Neuronal stem cell (in vitro differentiated cells): ENCODE measurements at regions not wholly inside any gene's neighbourhood (a gene's known extent, or its start where the extent isn't known, plus 50 kb on each side); places are given as distances from the start of the nearest gene placed in this dataset.

Source experiments
- DNase-seq: peaks from one replicate; pipeline ENCODE4 v3.0.0-alpha.2; 2013; ENCODE audit warnings: low spot score
- H2AFZ ChIP-seq: one replicate; pipeline ENCODE4 v1.6.1; 2013; ENCODE audit warnings: mild to moderate bottlenecking, low read length, inconsistent platforms
- H2AK5ac ChIP-seq: 2 replicates; pipeline ENCODE4 v1.6.1; 2013; ENCODE audit warnings: low read depth, mild to moderate bottlenecking, inconsistent platforms, low read length, moderate library complexity, mixed read lengths
- H2BK120ac ChIP-seq: 2 replicates; pipeline ENCODE4 v1.6.1; 2013; ENCODE audit warnings: low read depth, mild to moderate bottlenecking, inconsistent platforms, low read length, moderate library complexity, mixed read lengths
- H2BK12ac ChIP-seq: one replicate; pipeline ENCODE4 v1.6.1; 2013; ENCODE audit warnings: low read length, inconsistent platforms
- H2BK15ac ChIP-seq: 2 replicates; pipeline ENCODE4 v1.6.1; 2013; ENCODE audit warnings: mild to moderate bottlenecking, low read length, inconsistent platforms, mixed read lengths
- H2BK5ac ChIP-seq: one replicate; pipeline ENCODE4 v1.6.1; 2013; ENCODE audit warnings: inconsistent platforms, mild to moderate bottlenecking, low read length, moderate library complexity
- H3K14ac ChIP-seq: one replicate; pipeline ENCODE4 v1.6.1; 2013; ENCODE audit warnings: low read length, inconsistent platforms
- H3K18ac ChIP-seq: 2 replicates; pipeline ENCODE4 v1.6.1; 2013; ENCODE audit warnings: low read length, inconsistent platforms
- H3K23ac ChIP-seq: 2 replicates; pipeline ENCODE4 v1.6.1; 2013; ENCODE audit warnings: low read depth, mild to moderate bottlenecking, mixed read lengths, low read length, inconsistent platforms; ENCODE audit not compliant: poor library complexity
- H3K27ac ChIP-seq: replicated peaks from 3 replicates; pipeline ENCODE4 v1.5.1; 2013; ENCODE audit warnings: low read length, inconsistent platforms
- H3K27me3 ChIP-seq, 3 experiments: 2 replicates each; pipeline ENCODE4 v1.6.1; 2013; ENCODE audit warnings: low read length in 3 of 3, mild to moderate bottlenecking in 2 of 3, inconsistent platforms in 1 of 3, low read depth in 1 of 3, mixed read lengths in 1 of 3, moderate library complexity in 1 of 3; ENCODE audit not compliant: control insufficient read depth in 3 of 3, insufficient read depth in 3 of 3
- H3K36me3 ChIP-seq, 2 donors: replicated peaks in 1 of 2; 2 replicates each; pipeline ENCODE4 v1.6.1; 2013; ENCODE audit warnings: low read length in 2 of 2; ENCODE audit not compliant: control insufficient read depth in 2 of 2, insufficient read depth in 2 of 2
- H3K4ac ChIP-seq: 2 replicates; pipeline ENCODE4 v1.6.1; 2013; ENCODE audit warnings: inconsistent platforms, mild to moderate bottlenecking, low read length, moderate library complexity
- H3K4me1 ChIP-seq, 2 donors: 1 replicate in 1 of 2; 2 replicates in 1 of 2; pipeline ENCODE4 v1.6.1; 2013; ENCODE audit warnings: low read length in 2 of 2, low read depth in 1 of 2; ENCODE audit not compliant: control insufficient read depth in 2 of 2, insufficient read depth in 1 of 2
- H3K4me2 ChIP-seq: one replicate; pipeline ENCODE4 v1.6.1; 2013; ENCODE audit warnings: mild to moderate bottlenecking, low read length, inconsistent platforms; ENCODE audit not compliant: insufficient read depth, poor library complexity, severe bottlenecking
- H3K4me3 ChIP-seq, 2 donors: 2 replicates each; pipeline ENCODE4 v1.5.1; 2013; ENCODE audit warnings: low read length in 2 of 2, mild to moderate bottlenecking in 2 of 2, inconsistent platforms in 1 of 2, moderate library complexity in 1 of 2
- H3K79me1 ChIP-seq: one replicate; pipeline ENCODE4 v1.6.1; 2013; ENCODE audit warnings: low read depth, mild to moderate bottlenecking, inconsistent platforms, low read length, moderate library complexity
- H3K9ac ChIP-seq: one replicate; pipeline ENCODE4 v1.6.1; 2013; ENCODE audit warnings: mild to moderate bottlenecking, low read depth, low read length, inconsistent platforms; ENCODE audit not compliant: poor library complexity
- H3K9me3 ChIP-seq, 2 donors: replicated peaks in 1 of 2; 2 replicates each; pipeline versions ENCODE3 to v1.6.1; 2013; ENCODE audit warnings: low read length in 2 of 2, mild to moderate bottlenecking in 2 of 2, inconsistent platforms in 1 of 2, low read depth in 1 of 2, mixed read lengths in 1 of 2, moderate library complexity in 1 of 2; ENCODE audit not compliant: control insufficient read depth in 2 of 2, insufficient read depth in 1 of 2
- H4K8ac ChIP-seq: one replicate; pipeline ENCODE4 v1.6.1; 2013; ENCODE audit warnings: low read depth, mild to moderate bottlenecking, inconsistent platforms, low read length, moderate library complexity
- H4K91ac ChIP-seq: one replicate; pipeline ENCODE4 v1.6.1; 2013; ENCODE audit warnings: low read length, low read depth, mild to moderate bottlenecking, inconsistent platforms; ENCODE audit not compliant: poor library complexity
- WGBS, 2 donors: extraction: QIAGEN DNeasy Blood & Tissue Kit; methylation state at CpG; one replicate each; pipeline ENCODE4 v1.1.7; 2013; ENCODE audit warnings: missing lambda C conversion rate in 2 of 2, mixed read lengths in 1 of 2; ENCODE audit not compliant: insufficient read length in 2 of 2, insufficient replicate concordance in 1 of 2; ENCODE audit errors: extremely low coverage in 2 of 2; 5-methylcytosine and 5-hydroxymethylcytosine counted together

DNA sequence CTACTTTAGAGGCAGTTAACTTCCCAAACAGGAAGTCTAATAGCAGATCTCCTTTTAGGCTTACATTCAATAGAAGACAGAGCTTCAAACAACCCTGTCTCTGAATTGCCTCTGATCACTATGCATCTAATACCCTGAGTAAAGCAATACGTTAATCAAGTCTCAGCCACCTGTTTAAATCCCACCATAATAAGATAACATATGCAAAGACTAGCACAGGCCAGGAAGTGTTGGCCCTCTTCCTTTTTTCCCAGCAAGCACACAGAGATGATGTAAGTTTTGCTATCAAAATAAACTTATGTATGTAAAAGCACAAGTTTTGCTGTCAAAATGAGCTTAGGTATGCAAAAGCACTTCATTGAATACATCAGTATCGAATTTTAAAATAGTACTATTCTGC is 385.5 kb downstream of the RND3 start:
- H2BK120ac ChIP-seq = no peak overlapping the region
- no peaks in the 10 kb centered on the region for H3K27me3 ChIP-seq
- no peak overlapping the region for H3K4me2 ChIP-seq
- no CpG with 5 or more reads among the region's 2 CpGs for WGBS, 2 donors
- no peak overlapping the region for H3K9ac ChIP-seq
- DNase-seq = no peak
- no peak overlapping the region for H3K23ac ChIP-seq
- no peak overlapping the region for H2BK15ac ChIP-seq
- no peak overlapping the region for H3K27ac ChIP-seq
- no peak overlapping the region for H2BK12ac ChIP-seq
- peaks cover 0 to 4% of the 10 kb centered on the region in 2 donors for H3K9me3 ChIP-seq
- no peak overlapping the region for H2AFZ ChIP-seq
- peaks cover 0 to 4% of the 10 kb centered on the region in 2 donors for H3K4me1 ChIP-seq
- no peak overlapping the region for H2AK5ac ChIP-seq
- no peak overlapping the region for H4K8ac ChIP-seq
- no peak overlapping the region for H3K4ac ChIP-seq
- no peaks in the 10 kb centered on the region for H3K36me3 ChIP-seq
- H2BK5ac ChIP-seq = no peak overlapping the region
- no peak overlapping the region for H3K14ac ChIP-seq
- H3K4me3 ChIP-seq = no peak overlapping the region
- H3K79me1 ChIP-seq = no peaks in the 10 kb centered on the region
- no peak overlapping the region for H4K91ac ChIP-seq
- H3K18ac ChIP-seq = no peak overlapping the region

DNA sequence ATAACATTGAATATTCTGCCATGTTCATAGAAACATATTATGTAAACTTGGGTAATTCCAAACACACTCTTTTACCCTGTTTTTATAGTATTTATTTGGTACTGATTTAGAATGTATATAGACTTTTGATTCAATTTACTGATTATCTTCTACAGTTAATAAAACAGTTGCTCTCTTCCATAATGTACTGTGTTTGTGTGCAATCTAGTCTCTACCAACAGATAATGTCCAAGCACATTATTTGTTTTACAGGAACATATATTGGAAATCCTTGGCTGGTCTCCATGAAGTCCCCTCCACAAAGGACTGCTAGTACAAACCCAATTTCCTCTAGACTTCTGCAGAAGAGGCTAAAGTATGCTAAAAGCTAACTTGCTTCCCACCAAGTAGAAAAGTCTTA is 386.6 kb downstream of the RND3 start:
- DNase-seq = no peak
- Histone ChIP-seq H3K9me3 (peaks cover 0 to 4% of the 10 kb centered on the region in 2 donors), H3K4me1 (peaks cover 0 to 3% of the 10 kb centered on the region in 2 donors), H2BK15ac (no peak overlapping the region), H3K14ac (no peak overlapping the region), H3K27me3 (no peaks in the 10 kb centered on the region), H2BK120ac (no peak overlapping the region), H2BK12ac (no peak overlapping the region), H3K36me3 (no peaks in the 10 kb centered on the region), H3K27ac (no peak overlapping the region), H2AFZ (no peak overlapping the region), H3K4ac (no peak overlapping the region), H4K8ac (no peak overlapping the region), H3K4me2 (no peak overlapping the region), H3K18ac (no peak overlapping the region), H2AK5ac (no peak overlapping the region), H3K4me3 (no peak overlapping the region), H2BK5ac (no peak overlapping the region), H3K79me1 (no peaks in the 10 kb centered on the region), H3K9ac (no peak overlapping the region), H4K91ac (no peak overlapping the region), H3K23ac (no peak overlapping the region)

DNA sequence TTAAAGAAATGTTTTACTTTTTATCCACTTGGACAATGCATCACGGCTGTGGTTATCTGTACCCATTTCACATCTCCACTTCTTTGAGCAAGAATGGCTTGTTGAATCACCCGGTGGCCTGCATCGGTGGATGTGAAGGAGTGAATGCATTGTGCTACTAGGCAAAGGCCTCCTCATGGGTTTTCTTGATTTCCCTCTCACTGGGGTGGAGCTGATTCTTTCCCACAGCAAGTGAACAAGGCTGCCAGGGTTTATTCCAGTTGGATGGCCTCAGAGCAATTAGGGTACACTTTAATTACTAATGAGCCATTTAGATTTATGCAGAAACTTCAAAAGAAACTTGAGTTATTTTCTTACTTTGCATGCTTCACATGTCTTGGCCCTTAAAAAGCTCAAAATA is 387.1 kb downstream of the RND3 start:
- Histone ChIP-seq H3K4me3 (no peak overlapping the region), H3K14ac (no peak overlapping the region), H3K18ac (no peak overlapping the region), H2BK15ac (no peak overlapping the region), H3K36me3 (no peaks in the 10 kb centered on the region), H3K27ac (no peak overlapping the region), H4K91ac (no peak overlapping the region), H3K27me3 (no peaks in the 10 kb centered on the region), H3K4me1 (peaks cover 0 to 3% of the 10 kb centered on the region in 2 donors), H2BK5ac (no peak overlapping the region), H2BK120ac (no peak overlapping the region), H2AFZ (no peak overlapping the region), H4K8ac (no peak overlapping the region), H3K4me2 (no peak overlapping the region), H3K4ac (no peak overlapping the region), H3K9ac (no peak overlapping the region), H2BK12ac (no peak overlapping the region), H2AK5ac (no peak overlapping the region), H3K9me3 (peaks cover 0 to 4% of the 10 kb centered on the region in 2 donors), H3K79me1 (no peaks in the 10 kb centered on the region), H3K23ac (no peak overlapping the region)
- no CpG with 5 or more reads among the region's 3 CpGs for WGBS, 2 donors
- no peak for DNase-seq

DNA sequence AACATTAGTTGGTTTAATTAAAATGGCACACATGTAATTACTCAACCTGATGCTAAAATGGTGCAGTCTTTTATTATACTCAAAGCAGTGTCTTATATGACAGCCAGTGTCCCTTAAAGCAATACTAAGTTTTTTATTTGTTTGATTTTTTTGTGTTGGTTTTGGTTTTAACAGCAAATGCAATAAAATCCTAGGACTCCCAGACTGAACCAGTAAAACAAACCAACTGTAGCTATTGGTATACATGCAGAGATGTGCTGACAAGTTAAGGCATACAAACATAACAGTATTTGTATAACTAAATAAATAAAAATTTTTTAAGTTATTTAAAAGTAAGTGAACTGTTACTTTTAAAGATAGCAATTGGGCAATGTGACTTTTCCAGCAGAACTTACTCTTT is 387.7 kb downstream of the RND3 start:
- no peak overlapping the region for H4K91ac ChIP-seq
- peaks cover 0 to 3% of the 10 kb centered on the region in 2 donors for H3K4me1 ChIP-seq
- no peak overlapping the region for H3K27ac ChIP-seq

More for the DNA sequence above, 387.7 kb downstream of the RND3 start:
- Histone ChIP-seq H2BK15ac (no peak overlapping the region), H3K18ac (no peak overlapping the region), H3K79me1 (no peaks in the 10 kb centered on the region), H3K14ac (no peak overlapping the region), H3K4me2 (no peak overlapping the region), H3K4me3 (no peak overlapping the region), H2BK120ac (no peak overlapping the region), H2BK5ac (no peak overlapping the region), H3K9ac (no peak overlapping the region), H4K8ac (no peak overlapping the region), H3K4ac (no peak overlapping the region), H2AK5ac (no peak overlapping the region), H3K36me3 (no peaks in the 10 kb centered on the region), H3K23ac (no peak overlapping the region), H3K9me3 (peaks cover 0 to 1% of the 10 kb centered on the region in 2 donors), H3K27me3 (no peaks in the 10 kb centered on the region), H2AFZ (no peak overlapping the region), H2BK12ac (no peak overlapping the region)
- DNase-seq = no peak
